Heart left ventricle (tissue), 16 donors: ENCODE measurements at regions not wholly inside any gene's neighbourhood (a gene's known extent, or its start where the extent isn't known, plus 50 kb on each side); places are given as distances from the start of the nearest gene placed in this dataset.

Source experiments
- ATAC-seq, 4 donors: fragments of 200-7000 bp; cut with Tn5 transposase; one replicate each; pipeline ENCODE4 v1.9.1; 2020 to 2022; ENCODE audit warnings: moderate library complexity in 4 of 4, mild to moderate bottlenecking in 3 of 4, moderate number of reproducible peaks in 1 of 4
- DNase-seq, 5 donors: peaks; one replicate each; pipeline ENCODE4 v3.0.0-alpha.2; 2020
- H3K27ac ChIP-seq, 12 donors: fragments of 200-600 bp; sonication (generic) in 4 of 12; one replicate each; pipeline versions ENCODE4 v1.5.0 to v1.8.0; 2016 to 2022; ENCODE audit warnings: mild to moderate bottlenecking in 2 of 12
- H3K27me3 ChIP-seq, 9 donors: fragments of 200-600 bp; sonication (generic) in 2 of 9; one replicate each; pipeline versions ENCODE4 v1.5.1 to v1.8.0; 2016 to 2022; ENCODE audit warnings: mild to moderate bottlenecking in 3 of 9
- H3K36me3 ChIP-seq, 9 donors: fragments of 200-600 bp; sonication (generic) in 2 of 9; one replicate each; pipeline versions ENCODE4 v1.5.0 to v1.8.0; 2018 to 2022; ENCODE audit warnings: mild to moderate bottlenecking in 2 of 9
- H3K4me1 ChIP-seq, 12 donors: fragments of 200-600 bp; sonication (generic) in 4 of 12; one replicate each; pipeline versions ENCODE4 v1.5.0 to v1.8.0; 2016 to 2022; ENCODE audit warnings: mild to moderate bottlenecking in 3 of 12
- H3K4me3 ChIP-seq, 12 donors: fragments of 200-600 bp; sonication (generic) in 4 of 12; one replicate each; pipeline versions ENCODE4 v1.5.0 to v1.8.0; 2017 to 2022; ENCODE audit warnings: mild to moderate bottlenecking in 9 of 12, moderate library complexity in 4 of 12
- H3K9me3 ChIP-seq, 12 donors: fragments of 200-600 bp; sonication (generic) in 4 of 12; one replicate each; pipeline versions ENCODE4 v1.5.0 to v1.8.0; 2016 to 2022; ENCODE audit warnings: mild to moderate bottlenecking in 1 of 12
- CTCF ChIP-seq, 12 donors: fragments of 200-600 bp; sonication (generic) in 4 of 12; IDR thresholded peaks; one replicate each; pipeline versions ENCODE4 v1.5.0 to v1.8.0; 2018 to 2022; ENCODE audit warnings: antibody characterized with exemption in 12 of 12, mild to moderate bottlenecking in 5 of 12
- POLR2A ChIP-seq, 2 donors: fragments of 450-650 bp; IDR thresholded peaks; one replicate each; pipeline ENCODE4 v1.6.1; 2017; ENCODE audit warnings: antibody characterized with exemption in 2 of 2, mild to moderate bottlenecking in 2 of 2, moderate library complexity in 2 of 2
- WGBS, 4 donors: extraction: QIAGEN DNeasy Blood & Tissue Kit in 2 of 4; methylation state at CpG; one replicate each; pipeline versions ENCODE4 v1.1.5 to v1.1.7; 2013 to 2018; 5-methylcytosine and 5-hydroxymethylcytosine counted together
- intact Hi-C, 10 donors: fragments of 100-400 bp; cut with DNase I; formaldehyde crosslinking; loops; one replicate each; pipeline versions ENCODE4 v1.11.1 to v1.14.2; 2022
- donor health status: ischemic (EF 13 %, LVEDD 7.1; RV severe dilation, severe dysfunction).
- donor health status: healthy with polysubstance abuse.
- donor health status: DM: no; HTN: yes; CAD: no.
- donor health status: DM: no; HTN: no; CAD: no.
- donor health status: ischemic (EF 25% LVEDD 6.9; RV normal size, moderate dysfunction).
- donor health status: ischemic (EF 25% LVEDD 5.7; RV mildly dilated, moderate dysfunction).
- donor health status: healthy.
- donor health status: DM: yes; HTN: yes; CAD: no.
- donor health status: ischemic (EF 35%, LVEDD 5.7; RV mildly dilated, moderate dysfunction).
- donor health status: nonischemic (EF 11% LVEDD 7.7; RV severe dilation, severe dysfunction).
- donor health status: DM: yes; HTN: yes; CAD: no.
- donor health status: PGD.
- donor health status: ischemic (EF 29% LVEDD 5.4; RV normal size, mild dysfunction).
- donor health status: nonischemic (EF 23%, LVEDD 6.1; RV moderate dilation, normal function).

GRCh38 chr4:123705419-123705818 is 308.8 kb downstream of the SPRY1 start:
- DNase-seq (no peak), ATAC-seq (no peak)
- no peak overlapping the region for H3K4me3 ChIP-seq
- peaks cover 0 to under 1% (median 0%) of the 10 kb centered on the region in 12 donors for H3K4me1 ChIP-seq
- WGBS, 4 donors: 77 to 90% (median 81%) methylated on average over 6 of the region's 6 CpGs
- H3K36me3 ChIP-seq: no peaks in the 10 kb centered on the region
- intact Hi-C loops: no loop called here
- no peaks in the 10 kb centered on the region for H3K27me3 ChIP-seq
- no peak for TF ChIP-seq CTCF (IDR thresholded peaks at IDR 0.05)
- no peak overlapping the region for H3K27ac ChIP-seq
- H3K9me3 ChIP-seq: peaks cover 0 to 31% (median 7%) of the 10 kb centered on the region in 12 donors

- intact Hi-C loops: no loop called here
- WGBS, 4 donors: 36 to 53% (median 46%) methylated on average over 1 of the region's 1 CpG
- H3K4me1 ChIP-seq: no peaks in the 10 kb centered on the region
These were observed 310.4 kb downstream of the SPRY1 start for GRCh38 chr4:123706973-123707372.

GRCh38 chr4:123708902-123709301 is 312.3 kb downstream of the SPRY1 start:
- WGBS, 4 donors: 85 to 100% (median 98%) methylated on average over 2 of the region's 2 CpGs
- H3K27me3 ChIP-seq: no peaks in the 10 kb centered on the region
- ATAC-seq (no peak), DNase-seq (no peak)
- no peaks in the 10 kb centered on the region for H3K4me1 ChIP-seq
- H3K27ac ChIP-seq: no peak overlapping the region
- peaks cover 0 to 19% (median 4%) of the 10 kb centered on the region in 12 donors for H3K9me3 ChIP-seq
- no peaks in the 10 kb centered on the region for H3K36me3 ChIP-seq
- intact Hi-C loops: no loop called here
- no peak for TF ChIP-seq CTCF (IDR thresholded peaks at IDR 0.05)
- TF ChIP-seq POLR2A (IDR thresholded peaks at IDR 0.05): no peak
- H3K4me3 ChIP-seq: no peak overlapping the region

More at GRCh38 chr4:123706973-123707372, 310.4 kb downstream of the SPRY1 start:
- no peak for TF ChIP-seq CTCF (IDR thresholded peaks at IDR 0.05)
- no peak for TF ChIP-seq POLR2A (IDR thresholded peaks at IDR 0.05)
- no peaks in the 10 kb centered on the region for H3K36me3 ChIP-seq
- H3K9me3 ChIP-seq: peaks cover 0 to 31% (median 7%) of the 10 kb centered on the region in 12 donors
- H3K27ac ChIP-seq: no peak overlapping the region
- DNase-seq: no peak
- ATAC-seq: no peak
- H3K4me3 ChIP-seq: no peak overlapping the region
- no peaks in the 10 kb centered on the region for H3K27me3 ChIP-seq

GRCh38 chr4:123709336-123709735 is 312.7 kb downstream of the SPRY1 start:
- Histone ChIP-seq H3K9me3 (peaks cover 0 to 19% (median 4%) of the 10 kb centered on the region in 12 donors), H3K27me3 (no peaks in the 10 kb centered on the region), H3K4me3 (no peak overlapping the region), H3K4me1 (no peaks in the 10 kb centered on the region), H3K27ac (no peak overlapping the region), H3K36me3 (no peaks in the 10 kb centered on the region)
- TF ChIP-seq CTCF (IDR thresholded peaks at IDR 0.05): no peak
- no peak for TF ChIP-seq POLR2A (IDR thresholded peaks at IDR 0.05)
- intact Hi-C loops: no loop called here
- DNase-seq (peak in 2 of 5 donors; percentile 20 to 33), ATAC-seq (no peak)
- 70 to 80% (median 76%) methylated on average over 3 of the region's 3 CpGs for WGBS, 4 donors
